K562 (cell line): ENCODE measurements at regions not wholly inside any gene's neighbourhood (a gene's known extent, or its start where the extent isn't known, plus 50 kb on each side); places are given as distances from the start of the nearest gene placed in this dataset.

Source experiments
- ATAC-seq: fragments of 200-7000 bp; cut with Tn5 transposase; 3 replicates; pipeline ENCODE4 v1.9.1; 2020; ENCODE audit warnings: moderate library complexity
- BruUV-seq: library from RNA; stranded (reverse); fragments of 400-500 nt; replicated peaks from 2 replicates; lab custom pipeline; 2021; lab: Mats Ljungman, UMichigan
- CTCF ChIA-PET: fragments of 300-600 bp; formaldehyde crosslinking; extraction: SDS; loops from one replicate; lab custom pipeline; 2021; ENCODE audit warnings: low intra/inter-chr PET ratio; lab: Yijun Ruan, JAX
- POLR2A ChIA-PET: fragments of 300-600, 350-650 bp; sonication (Branson Sonifier 250); formaldehyde crosslinking; extraction: SDS; loops from one replicate; lab custom pipeline; 2021; ENCODE audit warnings: antibody characterized with exemption, inconsistent platforms; lab: Yijun Ruan, JAX
- DNase-seq, 4 experiments: peaks; one replicate each; pipeline versions ENCODE4 v3.0.0 to v3.0.0-alpha.2; 2011 to 2018; ENCODE audit warnings: low spot score in 3 of 4, mixed read lengths in 3 of 4; ENCODE audit errors: extremely low read depth in 1 of 4
- FAIRE-seq: peaks from 2 replicates; lab custom pipeline; 2011; peaks lifted over from hg19 to GRCh38; lab: Jason Lieb, UNC
- H2AFZ ChIP-seq: 2 replicates; pipeline ENCODE4 v1.6.0; 2011; ENCODE audit warnings: low read depth, low read length, control low read depth, inconsistent platforms
- H3K27ac ChIP-seq: fragments of 200-600 bp; 3 replicates; pipeline ENCODE4 v1.8.0; 2011; ENCODE audit warnings: low read depth, mild to moderate bottlenecking, control low read depth, inconsistent platforms, low read length, moderate library complexity, mixed read lengths; ENCODE audit errors: extremely low read depth
- H3K27me3 ChIP-seq, 2 experiments: fragments of 300-600 bp in 1 of 2; 2 replicates in 1 of 2; 3 replicates in 1 of 2; pipeline versions ENCODE4 v1.6.0 to v1.8.0; 2011; ENCODE audit warnings: inconsistent platforms in 2 of 2, low read length in 2 of 2, mild to moderate bottlenecking in 1 of 2, mixed read lengths in 1 of 2, moderate library complexity in 1 of 2; ENCODE audit not compliant: control insufficient read depth in 2 of 2, insufficient read depth in 2 of 2
- H3K36me3 ChIP-seq: fragments of 300-600 bp; 3 replicates; pipeline ENCODE4 v1.8.0; 2011; ENCODE audit warnings: mild to moderate bottlenecking, low read length, inconsistent platforms; ENCODE audit not compliant: control insufficient read depth, insufficient read depth
- H3K4me1 ChIP-seq, 2 experiments: fragments of 200-600 bp in 1 of 2; replicated peaks in 1 of 2; 2 replicates in 1 of 2; 3 replicates in 1 of 2; pipeline versions ENCODE4 v1.5.1 to v1.8.0; 2011; ENCODE audit warnings: inconsistent platforms in 2 of 2, low read length in 2 of 2, mild to moderate bottlenecking in 1 of 2, mixed read lengths in 1 of 2, moderate library complexity in 1 of 2; ENCODE audit not compliant: control insufficient read depth in 2 of 2, insufficient read depth in 2 of 2
- H3K4me2 ChIP-seq: 2 replicates; pipeline ENCODE4 v1.6.1; 2011; ENCODE audit warnings: low read length, control low read depth, inconsistent platforms, mixed read lengths; ENCODE audit not compliant: insufficient read depth
- H3K4me3 ChIP-seq: fragments of 200-600 bp; sonication (generic), shearing (Covaris generic); 2 replicates; pipeline ENCODE4 v1.5.1; 2016; ENCODE audit warnings: control low read depth, inconsistent platforms
- H3K79me2 ChIP-seq: fragments of 200-600 bp; 3 replicates; pipeline ENCODE4 v1.8.0; 2011; ENCODE audit warnings: low read length, inconsistent platforms; ENCODE audit not compliant: control insufficient read depth, insufficient read depth
- H3K9ac ChIP-seq, 2 experiments: 2 replicates each; pipeline versions ENCODE4 v1.6.0 to v1.6.1; 2011; ENCODE audit warnings: low read depth in 2 of 2, low read length in 2 of 2, control low read depth in 1 of 2, inconsistent platforms in 1 of 2, mild to moderate bottlenecking in 1 of 2, mixed read lengths in 1 of 2; ENCODE audit not compliant: insufficient read depth in 1 of 2
- H3K9me1 ChIP-seq: one replicate; pipeline ENCODE4 v1.6.0; 2011; ENCODE audit warnings: inconsistent platforms, mild to moderate bottlenecking, low read length, moderate library complexity; ENCODE audit not compliant: control insufficient read depth, insufficient read depth
- H3K9me3 ChIP-seq: replicated peaks from 2 replicates; pipeline ENCODE4 v1.5.1; 2011; ENCODE audit warnings: low read depth, low read length, inconsistent platforms; ENCODE audit not compliant: control insufficient read depth, insufficient read depth
- H4K20me1 ChIP-seq: replicated peaks from 2 replicates; pipeline ENCODE4 v1.6.1; 2011; ENCODE audit warnings: low read length, inconsistent platforms, mixed read lengths; ENCODE audit not compliant: control insufficient read depth, insufficient read depth
- CREB5 ChIP-seq: fragments of 250-450 bp; sonication (Bioruptor Pico); IDR thresholded peaks from 2 replicates; pipeline ENCODE4 v1.5.0; 2020; ENCODE audit warnings: mild to moderate bottlenecking
- DIDO1 ChIP-seq: fragments of 450-650 bp; IDR thresholded peaks from 2 replicates; pipeline ENCODE4 v1.6.1; 2016; ENCODE audit warnings: low read depth, missing biosample characterization, missing genetic modification characterization
- EP300 ChIP-seq: IDR thresholded peaks from 2 replicates; pipeline ENCODE4 v1.6.1; 2012; ENCODE audit warnings: low read length, improper control_type of control experiment
- EP400 ChIP-seq: fragments of 450-650 bp; IDR thresholded peaks from 2 replicates; pipeline ENCODE4 v1.6.1; 2017; ENCODE audit warnings: antibody characterized with exemption, mild to moderate bottlenecking, moderate library complexity
- EZH2 ChIP-seq: IDR thresholded peaks from 2 replicates; pipeline ENCODE4 v1.6.1; 2012; ENCODE audit warnings: low read depth, mild to moderate bottlenecking, inconsistent platforms, low read length, borderline replicate concordance
- HDAC3 ChIP-seq: fragments of 450-650 bp; IDR thresholded peaks from 2 replicates; pipeline ENCODE4 v1.6.1; 2018; ENCODE audit warnings: borderline replicate concordance, mild to moderate bottlenecking, moderate library complexity; ENCODE audit not compliant: partially characterized antibody
- JUN ChIP-seq, 2 experiments: sonication (generic) in 1 of 2; formaldehyde crosslinking in 1 of 2; IDR thresholded peaks; 2 replicates each; pipeline versions ENCODE4 v1.6.1 to v1.8.0; 2012 to 2022; ENCODE audit warnings: borderline replicate concordance in 2 of 2, mild to moderate bottlenecking in 2 of 2, improper control_type of control experiment in 1 of 2, low read depth in 1 of 2, low read length in 1 of 2, missing genetic modification reagents in 1 of 2
- KLF16 ChIP-seq: IDR thresholded peaks from 2 replicates; pipeline ENCODE4 v1.6.1; 2016; ENCODE audit warnings: antibody characterized with exemption
- NCOR1 ChIP-seq: fragments of 450-650 bp; IDR thresholded peaks from 2 replicates; pipeline ENCODE4 v1.6.1; 2016; ENCODE audit warnings: mild to moderate bottlenecking, moderate library complexity
- POLR2A ChIP-seq: fragments of 450-650 bp; conservative IDR thresholded peaks from 2 replicates; pipeline ENCODE4 v1.6.1; 2016
- PTBP1 ChIP-seq: fragments of 200-400 bp; formaldehyde crosslinking; IDR thresholded peaks from 2 replicates; pipeline ENCODE4 v1.6.1; 2017; ENCODE audit warnings: low read depth, low read length
- RBM34 ChIP-seq: fragments of 200-400 bp; formaldehyde crosslinking; IDR thresholded peaks from 2 replicates; pipeline ENCODE4 v1.6.1; 2018; ENCODE audit warnings: low read length, borderline replicate concordance; ENCODE audit not compliant: insufficient read depth
- SIN3B ChIP-seq: fragments of 450-650 bp; IDR thresholded peaks from 2 replicates; pipeline ENCODE4 v1.6.1; 2017; ENCODE audit warnings: low read depth, mild to moderate bottlenecking, moderate library complexity
- SRSF9 ChIP-seq: fragments of 200-400 bp; formaldehyde crosslinking; IDR thresholded peaks from 2 replicates; pipeline ENCODE4 v1.6.1; 2017; ENCODE audit warnings: low read depth, low read length, borderline replicate concordance
- TAF7 ChIP-seq: fragments of 450-650 bp; IDR thresholded peaks from 2 replicates; pipeline ENCODE4 v1.6.1; 2016; ENCODE audit warnings: missing genetic modification characterization, missing compliant biosample characterization
- U2AF2 ChIP-seq: fragments of 200-400 bp; formaldehyde crosslinking; optimal IDR thresholded peaks from 2 replicates; pipeline ENCODE3; 2017; ENCODE audit warnings: low read depth, mild to moderate bottlenecking, low read length
- ZBTB9 ChIP-seq: fragments of 450-650 bp; formaldehyde crosslinking; IDR thresholded peaks from 2 replicates; pipeline ENCODE4 v1.4.0; 2020; ENCODE audit warnings: mild to moderate bottlenecking, moderate library complexity
- ZNF140 ChIP-seq: fragments of 250-450 bp; sonication (Bioruptor Pico); IDR thresholded peaks from 2 replicates; pipeline ENCODE4 v1.8.0; 2021; ENCODE audit warnings: moderate library complexity, mild to moderate bottlenecking, inconsistent platforms
- ZNF282 ChIP-seq: sonication (generic); formaldehyde crosslinking; IDR thresholded peaks from 2 replicates; pipeline ENCODE4 v1.8.1; 2023; ENCODE audit warnings: missing genetic modification reagents
- ZNF668 ChIP-seq: fragments of 250-450 bp; sonication (Bioruptor Pico); IDR thresholded peaks from 2 replicates; pipeline ENCODE4 v1.8.0; 2022; ENCODE audit warnings: mild to moderate bottlenecking, inconsistent platforms
- WGBS: fragments of 100-300 bp; shearing (Covaris generic); methylation state at CpG from one replicate; pipeline ENCODE4 v1.1.6; 2016; ENCODE audit warnings: low coverage, mixed read lengths; ENCODE audit not compliant: insufficient coverage; ENCODE audit errors: missing lambda C conversion rate; 5-methylcytosine and 5-hydroxymethylcytosine counted together
- in situ Hi-C: fragments of 300-500 bp; cut with MboI; formaldehyde crosslinking; loops from 4 replicates; pipeline ENCODE4 v1.15.0; 2018; ENCODE audit warnings: inconsistent platforms, mixed read lengths
- intact Hi-C: fragments of 100-400 bp; cut with micrococcal nuclease; formaldehyde crosslinking; loops from 2 replicates; pipeline ENCODE4 v1.14.2; 2022

- FAIRE-seq (no peak), DNase-seq (no peak), ATAC-seq (no peak)
- Histone ChIP-seq H3K4me2 (no peak overlapping the region), H3K79me2 (no peaks in the 10 kb centered on the region), H2AFZ (no peak overlapping the region), H3K4me3 (no peak overlapping the region), H3K4me1 (no peaks in the 10 kb centered on the region), H3K27me3 (no peaks in the 10 kb centered on the region), H3K9me1 (no peaks in the 10 kb centered on the region), H4K20me1 (no peaks in the 10 kb centered on the region), H3K9me3 (no peaks in the 10 kb centered on the region), H3K9ac (no peak overlapping the region), H3K27ac (no peak overlapping the region), H3K36me3 (no peaks in the 10 kb centered on the region)
- intact Hi-C loops, result no loop called here
- in situ Hi-C loops, result no loop called here
- BruUV-seq, result no TSS peak
- WGBS, result no CpG with 5 or more reads among the region's 2 CpGs
- CTCF ChIA-PET, result no interaction called here
- POLR2A ChIA-PET, result no interaction called here
- TF ChIP-seq NCOR1, result no peak
- TF ChIP-seq DIDO1 (tag), result no peak
- no peak for TF ChIP-seq EZH2
- TF ChIP-seq EP300, result no peak
- no peak for TF ChIP-seq SIN3B
- no peak for TF ChIP-seq U2AF2
- no peak for TF ChIP-seq ZNF668 (CRISPR knock-in tag)
- TF ChIP-seq JUN (IDR thresholded peaks at IDR 0.05; ENCODE audit: borderline replicate concordance, low read depth, low read length), result no peak
- no peak for TF ChIP-seq JUN (CRISPR knock-in tag; IDR thresholded peaks at IDR 0.05; ENCODE audit: borderline replicate concordance)
- no peak for TF ChIP-seq POLR2A
- TF ChIP-seq KLF16, result no peak
- no peak for TF ChIP-seq TAF7 (tag)
- TF ChIP-seq RBM34, result no peak
- no peak for TF ChIP-seq PTBP1
- TF ChIP-seq SRSF9, result no peak
- no peak for TF ChIP-seq ZNF282 (CRISPR knock-in tag)
- TF ChIP-seq EP400, result no peak
- no peak for TF ChIP-seq ZBTB9 (CRISPR knock-in tag)
- no peak for TF ChIP-seq CREB5 (CRISPR knock-in tag)
- no peak for TF ChIP-seq HDAC3
- no peak for TF ChIP-seq ZNF140
Observed at GRCh38 chr3:124209426-124209825, 217.5 kb upstream of the ROPN1 start.
